ENCODE measurements at regions not wholly inside any gene's neighbourhood (a gene's known extent, or its start where the extent isn't known, plus 50 kb on each side); places are given as distances from the start of the nearest gene placed in this dataset.
"Not testable (repeated sequence)": the region's sequence is repeated elsewhere in the genome, so short reads cannot be mapped to it uniquely, and the experiment has no call there.

DNA sequence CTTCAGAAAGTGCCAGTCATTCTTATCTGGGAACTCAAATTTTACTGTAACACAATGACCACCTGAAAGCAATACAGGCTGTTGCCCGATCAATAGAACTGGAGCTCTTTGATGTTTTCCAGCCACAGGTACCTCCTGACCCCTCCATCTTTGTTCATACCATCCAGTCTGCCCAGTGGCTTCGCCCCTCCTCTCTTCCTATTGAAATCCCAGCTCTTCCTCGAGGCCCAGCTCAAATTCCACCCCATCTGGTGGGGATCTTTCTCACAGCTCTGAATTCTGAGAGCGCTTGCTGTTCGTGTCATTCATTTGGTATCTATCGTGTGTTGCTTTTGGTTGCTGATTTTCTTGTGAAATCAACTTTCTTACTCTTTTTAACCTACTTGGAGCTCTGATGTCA lies 87.9 kb upstream of the CNKSR3 start:
- DNase-seq: no peak

DNA sequence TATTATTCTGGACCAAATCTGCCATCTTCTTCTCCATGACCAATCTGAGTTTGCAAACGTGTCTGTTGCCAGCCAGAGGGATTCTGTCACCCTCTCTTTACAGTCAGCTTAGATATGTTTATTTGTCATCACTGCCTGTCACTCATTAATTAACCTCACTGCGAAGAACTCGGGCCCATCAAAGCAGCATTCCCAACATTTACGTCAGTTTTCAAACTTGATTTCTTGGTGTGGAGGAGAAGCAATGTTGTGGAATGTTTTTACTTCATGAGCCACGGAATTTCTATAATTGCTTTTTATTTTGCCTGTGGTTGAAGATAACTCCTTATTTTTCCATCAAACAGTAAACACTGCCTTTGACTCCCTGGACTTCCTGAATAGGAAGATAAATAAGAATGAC lies 91.8 kb upstream of the CNKSR3 start:
- no peak for DNase-seq

DNA sequence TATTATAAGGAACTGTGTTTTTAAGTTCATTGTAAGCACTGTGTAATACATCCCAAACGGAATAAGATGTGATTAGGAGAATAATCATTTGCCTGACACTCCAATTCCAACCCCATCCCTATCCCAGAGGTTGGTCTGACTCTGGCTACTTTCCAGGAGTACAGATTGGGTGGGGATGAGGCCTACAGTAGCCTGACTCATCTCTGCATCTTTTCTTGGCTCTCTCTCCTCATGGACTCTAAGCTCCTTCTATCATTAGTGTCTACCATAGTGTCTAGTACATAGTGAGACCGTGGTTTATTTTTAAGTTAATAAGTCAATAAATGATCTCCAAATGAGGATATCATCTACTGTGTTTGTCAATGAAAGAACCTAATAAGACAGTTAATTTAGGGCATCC lies 92.2 kb upstream of the CNKSR3 start:
- DNase-seq: no peak

DNA sequence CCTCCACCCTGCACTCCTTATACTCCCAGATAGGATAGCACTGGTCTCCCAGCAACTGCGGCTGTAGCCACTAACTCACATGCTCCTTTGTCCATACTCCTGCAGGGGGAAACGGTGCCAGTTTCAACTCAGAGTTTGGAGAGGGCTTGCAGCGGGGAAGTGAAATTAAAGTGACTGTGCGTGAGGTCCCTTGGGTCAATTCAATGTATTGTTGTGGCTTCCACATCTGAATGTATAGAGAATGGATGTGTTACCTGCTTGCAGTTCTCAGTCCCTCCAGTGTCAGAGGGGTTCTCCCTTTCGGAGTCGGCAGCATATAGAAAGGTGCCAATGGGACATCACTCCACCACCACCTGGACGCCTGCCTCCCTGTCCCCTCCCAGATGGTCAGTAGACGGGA lies 93.6 kb upstream of the CNKSR3 start:
- no peak for DNase-seq

DNA sequence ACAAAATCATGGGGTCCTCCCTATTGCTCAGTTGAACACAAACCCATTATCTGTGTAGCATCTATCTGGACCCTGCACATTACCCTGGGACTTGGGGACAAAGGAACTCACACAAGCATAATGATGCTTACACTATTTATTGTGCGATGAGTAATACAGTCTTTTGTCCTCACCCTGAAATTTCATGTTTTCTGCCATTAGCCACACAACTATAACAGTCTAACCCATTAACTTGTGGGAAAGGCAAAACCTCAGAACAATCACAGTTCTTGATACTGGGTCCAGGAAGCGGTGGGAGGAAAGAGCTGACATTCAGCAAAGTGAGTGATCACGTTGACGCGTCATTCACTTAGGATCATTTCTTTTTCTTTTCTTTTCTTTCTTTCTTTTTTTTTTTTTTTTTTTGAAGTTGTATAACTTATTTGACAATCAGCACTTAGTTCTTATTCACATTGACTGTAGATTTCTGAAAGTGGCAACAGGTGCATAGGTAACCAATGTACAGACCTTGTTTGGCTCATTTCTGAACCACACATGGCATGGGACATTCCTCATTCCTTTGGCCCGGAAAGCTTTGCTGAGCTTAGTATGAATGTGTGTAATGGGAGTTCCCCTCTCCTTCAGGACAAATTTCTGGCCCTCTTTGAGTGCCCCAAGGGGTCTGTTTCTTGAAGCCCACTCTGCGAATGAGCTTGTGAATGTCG lies 94.8 kb upstream of the CNKSR3 start:
- DNase-seq: no peak

DNA sequence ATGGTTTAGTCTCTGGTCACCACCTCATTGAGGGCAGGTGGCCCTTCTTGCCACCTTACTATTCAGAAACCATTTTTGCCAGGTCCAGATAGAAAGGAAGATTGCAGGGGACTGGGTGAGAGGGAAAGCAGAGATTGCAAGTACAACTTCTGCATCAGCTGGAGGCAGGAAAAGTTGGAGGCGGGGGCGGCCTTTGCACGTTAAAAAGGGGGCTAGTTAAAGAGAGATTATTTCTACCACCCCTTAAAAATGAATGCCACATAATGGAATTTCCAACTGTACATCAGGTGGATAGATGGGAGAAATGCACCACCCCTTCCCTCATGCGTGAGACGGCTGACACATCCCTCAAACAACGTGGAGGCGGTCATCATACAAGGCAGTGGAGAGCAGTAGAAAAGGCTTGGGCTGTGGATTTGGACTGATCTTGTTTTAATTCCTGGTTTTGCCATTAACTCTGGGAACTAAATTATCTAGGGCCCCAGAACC lies 95.4 kb upstream of the CNKSR3 start:
- DNase-seq: no peak

DNA sequence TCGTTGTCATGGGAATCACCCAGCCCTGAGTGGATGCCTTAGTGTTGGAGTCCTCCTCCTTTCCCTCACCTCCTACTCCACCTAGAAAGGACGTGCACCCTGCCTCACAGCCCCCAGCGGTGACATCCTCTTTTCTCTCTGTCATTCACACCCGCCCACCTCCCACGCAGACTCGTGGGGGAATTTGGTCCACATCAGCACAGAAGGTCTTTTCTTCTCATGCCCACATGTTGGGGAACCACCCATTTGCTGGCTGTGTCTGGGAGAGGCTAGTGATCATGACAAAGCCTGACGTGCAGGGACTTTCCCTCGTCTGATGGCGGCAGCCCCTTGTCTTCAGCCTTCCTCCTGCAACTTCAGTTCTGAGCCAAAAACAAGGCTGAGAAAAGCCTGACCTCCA lies 96.0 kb upstream of the CNKSR3 start:
- no peak for DNase-seq

DNA sequence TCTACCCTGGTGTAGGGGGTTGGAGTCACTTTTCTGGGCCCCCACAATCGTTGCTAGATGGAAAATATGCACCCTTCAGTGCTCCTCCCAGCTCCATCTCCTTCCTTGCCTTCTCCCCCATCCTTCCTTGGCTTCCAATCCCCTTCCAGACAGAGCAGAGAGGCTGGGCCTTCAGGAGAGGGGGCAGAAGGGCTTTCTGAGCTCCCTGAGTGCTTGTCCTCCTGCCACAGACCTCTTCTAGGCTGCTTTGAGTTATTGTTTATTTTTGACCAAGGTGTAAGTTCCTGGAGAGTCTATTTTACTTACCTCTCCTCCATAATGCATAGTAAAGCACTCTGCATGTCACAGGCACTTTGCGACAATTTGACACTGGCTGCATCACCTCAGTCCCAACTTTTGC lies 96.4 kb upstream of the CNKSR3 start:
- DNase-seq: no peak

DNA sequence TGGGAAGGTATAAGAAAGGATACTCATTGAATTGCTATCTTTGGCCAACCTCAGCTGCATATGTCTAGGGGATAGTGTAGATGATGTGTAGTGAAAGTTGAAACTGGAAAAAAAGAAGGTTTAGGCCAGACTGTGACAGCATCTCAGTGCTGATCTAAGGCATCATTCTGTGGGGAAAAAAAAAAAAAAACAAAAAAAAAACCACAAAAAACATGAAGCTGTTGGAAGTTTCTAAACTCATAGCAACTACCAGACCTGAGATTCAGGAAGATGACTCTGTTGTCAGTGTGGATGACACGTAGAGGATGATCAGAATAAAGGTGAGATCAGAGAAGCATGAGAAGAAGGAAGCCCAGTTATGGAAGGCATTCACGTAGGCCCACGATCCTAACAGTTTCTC lies 100.8 kb upstream of the CNKSR3 start:
- DNase-seq: no peak

DNA sequence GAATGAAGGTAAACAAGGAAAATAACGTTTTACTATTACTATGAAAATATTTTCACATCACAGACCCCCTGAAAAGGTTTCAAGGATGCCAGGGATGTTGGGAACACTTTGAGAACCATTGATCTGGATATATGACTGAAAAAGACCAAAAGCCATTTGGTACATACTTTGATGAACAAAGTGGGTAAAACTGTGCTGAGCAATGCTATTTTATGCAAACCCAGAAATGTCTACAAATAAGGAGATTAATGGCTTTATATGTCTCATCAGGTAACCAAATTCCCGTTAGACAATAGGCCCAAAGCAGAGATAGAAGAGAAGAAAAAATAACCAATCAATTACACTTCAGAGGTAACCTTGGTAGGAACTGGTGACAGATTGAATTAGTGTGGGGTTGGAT lies 101.4 kb upstream of the CNKSR3 start:
- no peak for DNase-seq

DNA sequence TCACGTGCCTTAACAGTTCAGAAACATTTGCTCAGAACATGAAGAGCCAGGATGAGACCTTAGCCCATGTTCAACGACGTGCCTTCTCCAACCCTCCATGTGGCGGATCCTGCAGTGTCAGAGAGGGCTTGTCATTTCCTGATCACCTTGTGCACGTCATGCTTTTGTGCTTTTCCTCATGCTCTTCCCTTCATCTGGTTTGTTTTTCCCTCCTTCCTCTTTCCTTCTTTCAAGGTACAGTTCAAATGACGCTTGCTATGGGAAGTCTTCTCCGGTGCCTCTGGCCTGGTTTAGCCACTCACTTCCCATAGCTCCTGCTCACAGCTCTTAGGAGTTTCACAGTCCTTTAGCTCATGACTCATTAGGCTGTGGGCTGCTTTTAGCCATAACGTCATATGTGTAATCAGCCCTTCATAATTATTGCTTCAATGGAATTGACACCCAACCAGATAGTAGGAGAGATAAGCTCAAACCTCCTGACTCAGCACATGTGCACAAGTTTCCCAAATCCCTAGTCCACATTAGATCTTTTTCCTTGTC lies 102.7 kb upstream of the CNKSR3 start:
- DNase-seq: no peak

DNA sequence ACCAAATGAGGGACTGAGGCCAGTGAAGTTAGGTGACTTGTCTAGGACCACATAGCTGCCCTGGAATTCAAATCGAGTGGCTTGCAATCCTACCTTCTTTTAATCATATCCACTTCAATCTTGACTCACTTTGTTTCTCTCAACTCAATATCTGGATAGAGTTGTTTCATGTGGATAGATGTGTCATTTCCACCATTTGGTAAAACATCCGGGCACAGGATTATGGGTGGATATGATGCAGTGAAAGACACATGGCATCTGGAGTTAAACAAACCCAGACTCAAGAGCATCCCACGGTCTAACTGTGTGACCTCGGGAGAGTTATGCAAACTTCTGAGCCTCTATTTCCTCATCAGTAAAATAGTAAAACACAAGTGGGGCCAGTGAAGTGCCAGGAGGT lies 103.6 kb upstream of the CNKSR3 start:
- DNase-seq: no peak

DNA sequence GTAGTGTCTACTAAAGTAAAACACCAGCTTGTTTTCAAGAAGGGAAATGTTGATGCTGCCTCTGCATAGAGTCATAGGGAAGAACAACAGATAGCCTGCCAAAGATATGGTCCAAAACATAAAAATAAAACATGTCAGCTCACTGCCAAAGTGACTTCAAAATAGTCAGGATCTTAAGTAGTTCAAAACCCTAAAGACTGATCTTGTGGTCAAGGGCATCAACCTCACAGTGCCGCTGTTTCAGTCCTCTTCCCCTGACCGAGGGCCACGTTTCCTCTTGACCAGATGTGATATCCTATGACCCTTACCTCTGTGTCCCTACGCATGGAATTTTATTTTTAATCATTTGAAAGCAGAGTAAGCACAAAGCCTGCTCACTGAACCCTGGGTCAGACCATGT lies 104.2 kb upstream of the CNKSR3 start:
- no peak for DNase-seq

DNA sequence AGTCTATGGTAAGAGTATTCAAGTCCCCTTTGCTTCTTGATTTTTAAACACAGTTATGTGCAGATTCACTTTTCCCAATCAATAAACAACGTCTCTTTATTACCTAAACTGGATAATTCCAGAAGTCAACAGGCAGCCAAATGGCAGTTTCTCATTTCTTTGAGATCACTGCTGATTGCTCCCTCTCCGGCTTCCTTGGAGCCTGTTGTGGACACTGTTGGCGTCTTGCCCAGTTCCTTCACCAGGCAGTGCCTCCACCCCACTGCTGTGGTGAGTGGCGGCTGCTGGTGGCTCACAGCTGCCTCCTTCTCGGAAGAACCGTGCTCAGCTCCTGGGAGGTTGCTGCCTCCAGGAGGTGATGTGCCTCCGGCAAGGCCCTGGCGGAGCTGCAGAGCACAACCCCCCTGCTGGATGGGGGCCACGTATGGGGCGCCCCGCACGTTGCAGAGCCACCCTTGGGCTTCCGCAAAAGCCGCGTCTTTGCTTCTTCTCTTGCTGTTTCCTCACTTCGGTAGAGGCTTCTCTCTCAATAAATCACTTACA lies 105.1 kb upstream of the CNKSR3 start:
- peak; percentile 46 to 49 for DNase-seq

DNA sequence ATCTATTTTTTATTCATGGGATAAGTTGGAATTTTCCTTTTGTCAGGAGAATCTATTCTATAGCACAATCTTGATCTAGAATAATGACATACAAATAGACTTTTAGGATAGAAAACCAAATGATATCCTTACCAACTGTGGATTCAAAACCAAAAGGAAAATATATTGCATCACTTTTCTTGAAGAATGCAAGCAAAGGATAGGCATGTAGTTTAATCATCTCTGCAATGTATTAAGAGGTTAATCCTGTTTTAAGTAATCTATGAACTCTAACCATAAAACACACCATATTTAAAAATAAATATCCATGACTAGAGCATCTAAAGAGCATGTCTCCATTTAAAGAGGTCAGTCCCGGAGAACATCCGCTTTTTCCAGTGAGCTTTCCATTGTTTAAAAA lies 106.7 kb upstream of the CNKSR3 start:
- no peak for DNase-seq

DNA sequence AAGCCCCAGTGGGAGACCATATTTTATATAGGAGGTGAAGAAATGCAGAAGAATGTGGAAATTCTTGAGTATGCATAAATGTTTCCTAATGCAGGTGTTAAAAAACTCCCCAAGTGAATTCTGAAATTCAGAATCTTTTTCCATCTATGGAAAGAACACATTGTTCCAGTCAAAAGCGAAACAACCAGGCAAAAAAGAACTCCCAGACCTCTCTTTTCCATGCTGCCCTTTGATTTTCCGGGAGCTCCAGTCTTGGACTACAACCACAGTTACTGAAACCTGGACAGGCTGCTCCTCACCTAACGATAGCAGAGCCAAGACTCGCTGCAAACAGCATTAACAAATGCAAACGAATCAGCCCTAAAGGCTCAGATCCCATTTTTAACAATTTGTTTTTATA lies 108.7 kb upstream of the CNKSR3 start:
- DNase-seq: no peak

DNA sequence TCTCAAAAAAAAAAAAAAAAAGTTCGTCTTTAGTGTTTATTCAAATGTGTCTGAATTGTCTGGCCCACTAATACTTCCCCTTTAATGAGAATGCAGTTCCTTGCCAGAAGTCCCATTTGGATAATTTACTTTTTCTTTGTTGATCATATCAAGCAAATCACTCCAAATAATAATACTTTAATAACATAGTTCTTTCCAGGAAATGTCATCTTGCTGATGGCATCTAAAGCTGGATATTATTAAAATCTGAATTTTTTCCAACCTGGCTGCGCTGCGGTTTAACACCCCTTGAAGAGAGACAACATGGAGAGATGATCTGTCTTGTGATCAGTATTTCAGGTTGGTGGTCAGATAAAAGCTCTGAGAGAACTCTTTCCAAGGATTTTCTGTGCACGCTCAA lies 111.2 kb upstream of the CNKSR3 start:
- no peak for DNase-seq

DNA sequence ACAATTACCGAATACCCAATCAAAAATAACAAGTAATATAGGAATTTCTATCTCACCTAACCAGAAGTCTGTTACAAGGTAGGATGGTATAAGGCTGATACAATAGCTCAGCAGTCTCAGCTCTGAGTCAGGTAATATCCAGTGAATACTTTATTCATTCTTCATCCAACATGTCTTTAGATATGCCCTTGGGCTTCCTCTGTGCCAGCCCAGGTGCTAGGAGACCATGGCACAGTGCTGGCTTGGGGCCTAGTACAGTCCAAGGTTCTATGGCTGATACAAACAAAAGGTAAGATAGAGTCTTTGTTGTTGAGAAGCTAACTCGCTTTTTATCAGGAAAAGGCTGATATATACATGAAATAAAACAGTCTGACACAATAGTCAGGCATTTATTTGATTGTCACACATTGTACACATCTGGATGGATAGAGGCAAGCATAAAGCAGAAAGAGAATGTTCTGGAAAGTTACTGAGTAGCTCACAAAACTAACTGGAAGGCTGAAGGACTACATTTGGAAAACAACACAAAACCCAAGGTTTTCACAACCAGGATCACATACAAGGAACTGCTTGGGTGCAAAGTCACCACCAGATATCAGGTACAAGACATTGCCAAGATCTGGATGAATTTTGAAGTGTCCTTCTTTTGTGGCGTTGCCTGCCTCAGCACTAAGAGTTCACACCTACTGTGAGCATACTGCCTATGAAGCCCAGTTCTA lies 110.4 kb upstream of the SCAF8 start:
- no peak for DNase-seq

DNA sequence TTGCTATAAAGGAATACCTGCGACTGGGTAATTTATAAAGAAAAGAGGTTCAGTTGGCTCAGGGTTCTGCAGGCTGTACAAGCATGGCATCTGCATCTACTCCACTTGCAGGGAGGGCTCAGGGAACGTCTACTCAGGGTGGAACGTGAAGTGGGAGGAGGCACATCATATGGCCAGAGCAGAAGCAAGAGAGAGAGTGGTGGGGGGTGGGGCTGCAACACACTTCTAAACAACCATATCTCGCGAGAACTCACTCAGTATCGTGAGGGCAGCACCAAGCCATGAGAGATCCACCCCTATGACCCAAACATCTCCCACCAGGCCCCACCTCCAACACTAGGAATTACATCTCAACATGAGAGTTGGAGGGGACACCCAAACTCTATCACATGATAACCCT lies 109.8 kb upstream of the SCAF8 start:
- DNase-seq: no peak

DNA sequence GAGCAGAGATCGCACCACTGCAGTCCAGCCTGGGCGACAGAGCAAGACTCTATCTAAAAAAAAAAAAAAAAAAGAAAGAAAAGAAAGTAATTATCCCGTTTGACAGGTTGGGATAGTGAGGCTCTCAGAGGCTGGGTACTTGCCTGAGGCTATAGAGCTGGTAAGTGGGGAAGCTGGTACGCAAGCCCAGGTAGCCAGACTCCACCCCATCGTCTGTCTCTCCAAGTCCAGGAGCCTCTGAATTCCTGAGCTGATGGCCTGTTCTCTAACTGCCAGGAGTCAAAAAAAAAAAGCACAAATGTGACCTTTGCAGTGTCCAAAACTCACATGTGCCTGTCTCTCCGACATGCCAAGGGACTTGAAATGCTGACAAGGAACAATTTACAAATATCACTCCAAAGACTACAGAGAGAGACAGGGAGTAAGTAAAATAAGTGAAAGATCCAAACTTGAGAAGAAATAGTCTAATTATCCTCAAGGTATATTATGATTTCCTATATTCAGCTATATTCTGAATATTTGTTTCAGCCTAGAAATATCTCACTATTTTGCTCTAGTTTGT lies 109.1 kb upstream of the SCAF8 start:
- DNase-seq: no peak

DNA sequence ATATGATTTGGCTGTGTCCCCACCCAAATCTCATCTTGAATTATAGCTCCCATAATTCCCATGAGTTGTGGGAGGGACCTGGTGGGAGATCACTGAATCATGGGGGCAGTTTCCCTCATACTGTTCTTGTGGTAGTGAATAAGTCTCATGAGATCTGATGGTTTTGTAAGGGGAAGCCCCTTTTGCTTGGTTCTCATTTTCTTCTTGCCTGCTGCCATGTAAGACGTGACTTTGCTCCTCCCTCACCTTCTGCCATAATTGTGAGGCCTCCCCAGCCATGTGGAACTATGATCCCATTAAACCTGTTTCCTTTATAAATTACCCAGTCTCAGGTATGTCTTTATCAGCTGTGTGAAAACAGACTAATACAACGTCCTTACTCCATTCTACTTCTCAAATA lies 108.5 kb upstream of the SCAF8 start:
- not testable (repeated sequence) for DNase-seq

DNA sequence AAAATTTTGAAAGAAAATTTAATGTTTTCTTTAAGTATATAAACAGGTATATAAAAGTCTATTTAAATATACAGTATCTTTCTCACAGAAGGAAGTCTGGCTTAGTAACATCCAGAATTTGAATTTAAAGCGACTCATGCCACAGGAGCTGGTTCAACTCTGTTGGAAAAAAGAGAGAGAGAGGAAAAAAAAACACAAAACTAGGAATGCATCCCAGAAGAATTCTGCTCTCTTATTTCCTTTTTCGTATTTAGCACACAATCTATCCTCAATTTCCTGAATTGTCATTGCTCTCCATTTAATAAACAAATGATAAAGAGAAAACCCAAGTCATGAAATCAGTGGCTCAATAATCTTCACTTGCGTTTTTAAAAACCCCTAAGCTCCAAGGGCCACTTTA lies 107.5 kb upstream of the SCAF8 start:
- DNase-seq: no peak

DNA sequence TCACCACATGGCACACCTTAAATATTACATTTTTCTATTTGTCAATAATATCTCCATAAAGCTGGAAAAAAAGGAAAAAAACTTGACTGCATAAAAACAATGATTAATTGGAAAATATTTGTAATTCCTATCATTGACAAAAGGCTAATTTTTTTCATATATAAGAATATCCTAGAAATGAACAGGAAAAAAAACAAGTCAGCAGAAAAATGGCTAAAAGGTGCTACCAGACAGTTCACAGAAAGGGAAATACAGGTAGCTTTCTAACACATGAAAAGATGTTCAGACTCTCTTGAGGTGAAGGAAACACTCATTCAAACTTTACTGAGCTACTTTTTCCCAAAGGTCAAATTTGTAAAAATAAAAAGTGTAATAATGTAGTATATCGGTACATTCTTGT lies 104.1 kb upstream of the SCAF8 start:
- no peak for DNase-seq
